ENCODE measurements at regions not wholly inside any gene's neighbourhood (a gene's known extent, or its start where the extent isn't known, plus 50 kb on each side); places are given as distances from the start of the nearest gene placed in this dataset.
"Not testable (repeated sequence)": the region's sequence is repeated elsewhere in the genome, so short reads cannot be mapped to it uniquely, and the experiment has no call there.

DNA sequence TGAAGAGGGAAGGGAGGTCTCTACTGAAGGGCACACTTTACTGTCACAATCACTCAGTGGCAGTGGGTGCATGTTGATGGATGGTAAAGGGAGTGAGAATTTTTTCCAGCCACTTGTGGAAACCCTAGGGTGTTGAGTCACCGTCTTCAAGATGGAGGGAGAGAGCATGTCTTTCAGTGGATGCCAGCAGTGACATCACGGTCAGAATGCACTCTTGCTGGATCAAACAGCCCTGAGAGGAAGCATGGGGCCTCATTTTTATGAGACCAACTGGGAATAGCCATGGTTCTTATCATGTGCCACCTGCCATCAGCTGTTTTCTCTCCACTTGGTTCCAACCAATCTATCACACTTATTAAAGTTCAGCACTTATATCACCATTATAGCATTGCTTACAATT is 182.5 kb downstream of the KCNRG start:
- no peak for DNase-seq

DNA sequence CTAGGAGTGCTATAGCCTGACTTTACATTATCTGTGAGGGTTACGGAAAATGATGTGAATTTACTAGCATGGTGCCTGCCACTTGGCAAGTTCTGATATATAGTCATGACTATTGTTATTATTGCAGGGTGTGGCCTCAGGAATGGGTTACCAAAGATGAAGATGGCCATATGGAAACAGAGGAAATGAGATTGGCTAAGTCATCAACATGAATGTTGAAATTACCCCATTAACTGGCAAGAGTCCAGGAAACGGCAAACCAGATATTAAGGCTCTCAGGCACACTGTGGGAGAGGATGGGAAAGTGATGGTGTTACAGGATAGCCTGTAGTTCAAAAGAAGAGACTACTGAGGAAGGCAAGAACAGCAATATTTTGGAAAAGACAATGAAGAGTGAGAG is 183.3 kb downstream of the KCNRG start:
- DNase-seq = no peak

DNA sequence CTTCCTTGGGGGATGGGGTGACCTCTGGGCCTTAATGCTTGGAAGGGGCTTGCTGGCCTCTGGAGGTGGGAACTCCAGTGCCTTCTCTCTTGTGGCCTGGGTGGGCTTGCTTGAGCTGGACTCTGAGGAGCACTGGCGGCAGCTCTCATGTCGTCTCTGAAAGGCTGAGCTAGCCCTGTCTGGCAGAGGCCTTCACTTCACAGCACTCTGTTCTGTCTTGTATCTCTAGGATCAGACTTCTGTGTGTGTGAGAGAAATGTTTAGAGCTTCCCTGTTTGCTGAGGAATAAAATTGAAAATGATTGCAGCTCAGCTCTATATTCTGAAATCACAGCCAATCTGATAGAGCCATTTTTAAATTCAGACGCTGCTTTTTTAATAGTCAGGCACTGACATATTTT is 185.3 kb downstream of the KCNRG start:
- no peak for DNase-seq

DNA sequence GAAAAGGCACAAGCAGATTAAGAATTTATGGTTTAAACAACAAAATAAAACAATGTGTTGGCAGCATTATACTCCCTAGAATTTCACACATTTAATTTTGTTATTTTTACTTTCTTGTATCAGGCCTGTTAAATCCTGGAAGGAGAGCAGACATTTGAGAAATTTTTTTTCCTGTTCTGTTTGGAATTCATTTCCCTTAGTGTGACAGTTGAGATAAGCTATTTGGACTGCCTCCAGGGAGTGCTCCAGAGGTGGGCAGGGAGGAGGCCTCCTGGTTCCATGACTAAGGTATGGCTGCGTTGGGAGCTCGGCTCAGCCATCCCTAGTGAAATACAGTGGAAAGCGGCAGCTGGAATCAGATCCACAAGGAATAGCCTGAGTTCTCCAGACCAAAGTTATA is 185.7 kb downstream of the KCNRG start:
- DNase-seq = no peak

DNA sequence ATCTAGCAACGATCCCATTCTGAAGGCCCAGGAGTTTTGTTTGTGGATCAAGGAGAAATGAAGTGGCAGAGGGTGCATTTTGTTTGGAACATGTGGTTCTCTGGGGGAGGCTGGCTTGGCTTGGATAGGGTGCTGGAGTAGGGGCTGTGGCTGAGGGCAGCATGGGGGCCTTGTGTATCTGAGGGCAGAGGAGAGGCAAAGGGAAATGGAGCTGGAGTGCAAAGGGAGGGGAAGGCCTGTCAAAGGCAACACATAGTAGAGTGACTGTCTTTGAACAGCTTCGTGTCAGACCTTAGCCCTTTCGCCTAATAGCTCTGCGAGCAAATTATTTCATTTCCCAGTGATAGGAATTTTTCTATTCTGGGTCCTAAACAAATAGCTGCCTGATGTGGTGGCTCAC is 187.2 kb downstream of the KCNRG start:
- DNase-seq = no peak

DNA sequence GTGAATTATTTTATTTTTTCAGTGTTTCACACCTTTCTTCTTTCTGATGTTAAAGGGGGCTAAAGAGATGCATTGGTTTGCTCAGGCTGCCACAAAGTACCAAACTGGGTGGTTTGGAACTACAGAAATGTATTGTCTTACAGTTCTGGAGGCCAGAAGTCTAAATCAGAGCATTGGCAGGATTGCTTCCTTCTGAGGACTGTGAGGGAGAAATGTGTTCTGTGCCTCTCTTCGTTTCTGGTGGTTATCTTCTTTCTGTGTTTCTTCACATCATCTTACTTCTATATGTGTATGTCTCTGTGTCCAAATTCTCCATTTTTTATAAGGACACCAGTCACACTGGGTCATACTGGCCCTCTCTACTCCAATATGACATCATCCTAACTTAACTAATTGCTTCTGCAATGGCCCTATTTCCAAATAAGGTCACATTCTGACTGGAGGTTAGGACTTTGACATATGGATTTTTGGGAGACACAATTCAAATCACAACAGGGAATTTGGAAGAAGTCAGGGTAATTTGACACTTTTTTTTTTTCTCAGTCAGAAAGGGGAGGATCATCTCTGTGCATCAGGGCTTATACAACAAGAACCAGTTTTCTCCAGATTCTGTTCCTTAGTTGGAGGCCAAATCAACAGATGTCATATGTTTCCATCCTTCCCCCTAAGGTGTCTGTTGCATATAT is 188.2 kb downstream of the KCNRG start:
- no peak for DNase-seq

DNA sequence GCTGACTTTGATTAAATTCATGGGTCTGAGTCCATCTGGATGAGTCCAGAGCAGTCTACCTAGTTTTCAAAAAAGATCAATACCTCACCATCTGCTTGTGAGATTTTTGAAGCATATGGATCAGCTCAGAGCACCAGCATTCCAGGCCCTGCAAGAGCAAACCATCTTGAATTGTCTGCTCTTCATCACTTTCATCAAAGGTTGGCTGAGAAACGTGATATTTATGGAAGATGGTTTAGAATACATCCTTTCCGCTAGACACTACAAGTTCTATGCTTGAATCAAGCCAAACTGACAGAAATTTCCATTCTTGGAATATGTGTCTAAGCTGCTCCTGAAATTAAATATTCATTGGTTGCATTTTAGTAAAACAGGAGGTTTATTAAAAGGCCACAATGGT is 190.3 kb downstream of the KCNRG start:
- DNase-seq = no peak

DNA sequence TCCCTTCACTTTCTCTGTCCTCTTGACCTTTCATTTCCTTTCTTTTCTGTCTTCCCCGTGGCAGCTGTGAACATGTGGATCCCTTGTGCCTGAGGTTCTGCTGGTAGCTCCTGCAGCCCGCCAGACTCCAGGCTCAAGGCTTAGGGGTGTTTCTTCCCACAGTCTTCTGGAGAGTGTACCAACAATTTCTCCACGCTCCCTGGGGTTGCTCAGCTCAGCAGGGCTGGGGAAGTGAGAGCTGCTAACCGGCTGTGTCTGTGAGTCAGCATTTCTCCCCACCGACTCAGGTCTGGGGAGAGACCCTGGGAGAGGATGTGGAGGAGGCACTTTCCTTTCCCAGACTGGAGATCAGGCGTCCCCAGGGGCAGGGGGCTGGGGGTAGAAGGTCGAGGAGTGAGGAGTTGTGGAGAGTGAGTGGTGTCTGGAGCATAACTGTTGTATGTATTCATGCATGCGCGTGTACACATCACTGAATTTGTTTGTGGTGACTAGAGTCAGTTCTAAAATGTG is 193.6 kb downstream of the KCNRG start:
- DNase-seq = no peak

DNA sequence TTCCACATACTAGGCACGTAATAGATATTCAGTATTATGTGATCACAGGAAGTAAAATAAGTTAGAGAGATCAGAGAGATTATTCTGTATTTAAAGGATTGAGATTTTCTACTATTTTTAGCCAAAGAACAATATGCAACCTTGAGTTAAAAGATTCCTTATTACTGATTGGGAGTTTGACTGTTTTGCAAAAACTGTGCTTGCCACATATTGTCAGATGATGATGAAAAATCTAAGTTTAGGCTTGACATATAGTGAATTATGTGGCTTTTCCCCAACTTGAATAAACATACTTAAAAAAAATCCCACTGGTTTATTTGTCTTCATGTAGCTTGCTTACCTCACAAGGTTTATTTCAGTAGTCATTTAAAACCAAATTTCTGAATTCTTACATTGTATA is 194.4 kb downstream of the KCNRG start:
- no peak for DNase-seq

DNA sequence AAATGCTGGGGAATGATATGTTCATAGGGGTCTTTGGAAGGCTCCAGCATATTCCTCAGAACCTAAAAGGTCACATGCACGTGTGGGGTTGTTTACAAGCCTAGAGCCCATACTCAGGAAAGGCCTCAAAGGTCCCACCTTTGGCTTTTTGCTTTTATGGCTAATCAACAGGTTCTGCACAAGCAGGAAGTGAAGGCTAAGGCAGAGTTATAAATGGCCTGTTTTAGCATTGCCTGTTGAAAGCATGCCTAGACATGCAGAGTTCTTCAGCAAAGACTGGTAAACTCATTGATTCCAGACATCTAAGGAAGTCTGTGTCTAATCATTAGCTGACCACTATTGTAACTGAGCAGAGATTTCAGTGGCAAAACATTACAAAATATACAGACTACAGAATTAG is 198.3 kb downstream of the KCNRG start:
- DNase-seq = no peak

DNA sequence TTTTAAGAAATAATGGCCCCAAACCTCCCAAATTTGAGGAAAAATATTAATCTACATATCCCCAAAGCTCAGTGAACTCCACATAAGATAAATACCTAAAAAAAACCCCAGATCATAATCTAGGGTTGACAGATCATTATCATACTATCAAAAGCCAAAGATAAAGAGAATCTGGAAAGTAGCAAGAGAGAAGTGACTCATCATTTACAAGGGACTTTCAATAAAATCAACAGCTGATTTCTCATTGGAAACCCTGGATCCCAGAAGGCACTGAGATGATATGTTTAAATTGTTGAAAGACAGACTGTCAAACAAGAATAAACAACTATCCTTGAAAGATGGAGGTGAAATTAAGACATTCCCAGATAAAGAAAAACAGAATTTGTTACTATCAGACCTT is 199.3 kb downstream of the KCNRG start:
- DNase-seq = no peak

DNA sequence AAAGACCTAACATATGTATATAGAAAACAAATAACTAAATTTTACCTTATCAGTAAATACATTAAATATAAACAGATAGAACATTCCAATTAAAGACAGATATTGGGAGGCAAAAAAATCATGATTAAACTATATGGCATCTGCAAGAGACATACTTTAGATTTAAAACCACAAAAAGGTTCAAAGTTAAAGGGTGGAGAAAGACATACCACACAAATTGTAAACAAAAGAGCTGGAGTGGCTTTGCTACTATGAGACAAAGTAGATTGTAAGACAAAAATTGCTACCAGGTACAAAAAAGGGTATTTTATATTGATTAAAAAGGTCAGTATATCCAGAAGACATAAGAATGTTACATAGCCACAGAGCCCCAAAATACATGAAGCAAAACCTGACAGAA is 200.2 kb downstream of the KCNRG start:
- no peak for DNase-seq

DNA sequence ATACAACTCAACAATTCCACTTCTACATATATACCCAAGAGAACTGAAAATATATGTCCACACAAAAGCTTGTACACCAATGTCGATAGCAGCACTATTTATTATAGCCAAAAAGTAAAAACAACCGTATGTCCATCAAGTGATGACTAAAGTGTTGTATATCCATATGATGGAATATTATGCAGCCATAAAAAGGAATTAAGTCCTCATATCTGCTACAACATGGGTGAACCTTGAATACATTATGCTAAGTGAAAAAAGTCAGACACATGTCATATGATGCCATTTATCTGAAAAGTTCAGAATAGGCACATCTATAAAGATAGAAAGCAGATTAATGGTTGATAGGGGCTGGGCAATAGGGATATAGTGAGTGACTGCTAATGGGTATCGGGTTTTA is 204.5 kb downstream of the KCNRG start:
- DNase-seq = no peak

DNA sequence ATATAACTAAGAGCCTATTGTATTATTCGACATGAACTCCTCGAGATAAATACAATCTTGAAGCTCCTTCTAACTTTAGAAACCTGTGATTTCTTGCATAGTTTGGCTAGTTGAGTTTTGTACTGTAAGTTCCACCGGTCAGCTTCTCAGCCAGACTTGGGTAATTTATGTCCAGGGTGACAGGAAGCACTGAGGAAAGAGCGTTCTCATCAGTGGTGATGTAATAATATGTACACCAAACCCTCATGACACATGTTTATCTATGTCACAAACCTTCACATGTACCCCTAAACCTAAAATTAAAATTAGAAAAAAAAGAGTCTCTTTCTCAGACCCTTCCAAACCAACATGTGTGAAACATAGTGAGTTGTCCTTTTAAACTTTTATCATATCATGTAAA is 205.7 kb downstream of the KCNRG start:
- DNase-seq = no peak

DNA sequence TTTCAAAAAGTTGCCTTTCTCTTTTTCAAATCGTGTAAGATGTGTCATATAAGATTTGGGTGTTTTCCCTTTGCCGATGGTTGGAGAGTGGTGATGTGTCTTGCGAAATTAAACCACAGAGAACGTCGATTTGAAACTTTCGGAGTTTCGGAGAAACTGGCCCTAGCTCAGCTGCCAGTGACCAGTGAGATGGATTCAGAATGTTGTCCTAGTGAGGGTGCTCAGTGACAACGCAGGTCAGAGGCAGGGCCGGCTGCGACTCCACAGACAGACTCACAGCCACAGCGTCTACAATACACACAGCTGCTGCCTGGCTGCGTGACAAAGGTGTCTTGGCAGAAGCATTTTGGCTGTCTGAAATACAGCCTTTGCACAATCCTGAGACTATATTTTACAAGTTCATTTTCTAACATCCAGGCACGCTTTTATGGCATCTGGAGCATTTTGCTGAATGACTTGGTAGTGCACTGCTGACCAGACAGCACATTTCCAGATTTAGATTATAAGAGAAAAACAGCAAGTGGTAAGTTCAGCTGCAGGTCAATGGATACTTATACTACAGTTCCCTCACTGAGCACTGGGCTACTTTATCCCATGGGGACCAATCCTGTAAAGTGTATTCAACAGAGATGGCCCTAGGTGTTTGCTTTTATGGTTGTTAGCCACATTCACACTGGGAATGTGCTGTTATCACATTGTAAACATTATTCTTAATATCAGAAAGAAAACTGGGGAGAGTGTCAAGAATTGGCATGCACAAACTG is 207.5 kb downstream of the KCNRG start:
- peak; percentile 93 for DNase-seq

DNA sequence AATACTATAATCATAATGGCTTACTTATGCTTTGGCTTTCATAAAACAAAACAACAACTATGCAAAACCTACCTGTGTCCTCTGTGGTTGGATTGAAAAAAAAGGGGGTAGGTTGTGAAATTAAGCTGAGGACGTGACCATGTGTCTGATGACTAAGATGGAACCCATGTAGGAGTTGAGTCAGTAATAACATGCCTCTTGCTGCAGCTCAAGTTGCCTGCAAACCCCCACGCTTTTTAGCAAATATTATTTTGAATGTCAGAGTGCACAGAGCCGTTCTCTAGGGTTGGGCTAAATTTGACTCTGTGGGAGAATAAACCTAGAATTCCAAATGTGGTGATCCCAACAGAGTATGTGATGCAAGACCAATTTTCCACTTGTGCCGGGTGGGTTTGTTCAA is 209.3 kb downstream of the KCNRG start:
- DNase-seq = no peak

DNA sequence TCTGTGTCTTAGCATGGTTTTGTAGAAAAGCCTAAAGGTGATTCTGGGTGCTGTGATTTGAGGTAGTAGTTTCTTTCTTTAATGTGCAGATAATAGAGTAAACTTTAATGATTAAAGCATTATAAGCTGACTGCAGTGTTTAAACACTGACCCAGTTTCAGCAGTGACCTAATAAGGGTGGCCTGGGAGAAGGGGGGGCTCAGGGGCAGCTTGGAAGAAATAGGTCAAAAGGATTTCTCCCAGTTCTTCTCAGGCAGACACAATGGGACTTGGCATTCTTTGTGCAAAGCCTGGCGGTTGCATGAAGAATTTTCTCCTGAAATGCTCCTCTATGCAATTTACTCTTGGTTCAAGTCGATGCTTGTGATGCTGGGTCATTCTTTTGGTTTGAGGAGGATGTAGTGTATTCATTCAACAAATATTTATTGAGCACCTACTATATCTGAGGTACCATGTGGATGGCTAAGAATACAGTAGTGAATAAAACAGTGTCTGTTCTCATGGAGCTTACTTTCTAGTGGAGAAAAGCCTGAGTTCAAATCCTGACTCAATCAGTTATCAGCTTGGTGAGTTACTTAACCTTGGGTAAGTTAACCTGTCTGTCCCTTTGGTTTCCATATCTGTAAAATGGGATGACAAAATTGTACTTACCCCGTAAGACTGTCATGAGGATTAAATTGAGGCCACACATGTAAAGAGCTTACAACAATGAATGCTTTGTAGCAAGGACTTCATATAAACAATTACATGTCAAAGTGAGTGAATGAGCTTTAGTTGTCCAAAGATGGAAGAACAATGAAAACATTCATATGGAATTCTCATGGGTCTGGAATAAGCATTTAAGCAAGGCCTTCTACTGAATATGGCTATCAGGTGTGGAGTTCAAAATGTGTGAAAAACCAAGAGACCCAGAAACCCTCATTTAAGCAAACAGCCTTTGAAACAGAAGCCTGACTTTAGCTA is 210.2 kb downstream of the KCNRG start:
- DNase-seq = no peak

DNA sequence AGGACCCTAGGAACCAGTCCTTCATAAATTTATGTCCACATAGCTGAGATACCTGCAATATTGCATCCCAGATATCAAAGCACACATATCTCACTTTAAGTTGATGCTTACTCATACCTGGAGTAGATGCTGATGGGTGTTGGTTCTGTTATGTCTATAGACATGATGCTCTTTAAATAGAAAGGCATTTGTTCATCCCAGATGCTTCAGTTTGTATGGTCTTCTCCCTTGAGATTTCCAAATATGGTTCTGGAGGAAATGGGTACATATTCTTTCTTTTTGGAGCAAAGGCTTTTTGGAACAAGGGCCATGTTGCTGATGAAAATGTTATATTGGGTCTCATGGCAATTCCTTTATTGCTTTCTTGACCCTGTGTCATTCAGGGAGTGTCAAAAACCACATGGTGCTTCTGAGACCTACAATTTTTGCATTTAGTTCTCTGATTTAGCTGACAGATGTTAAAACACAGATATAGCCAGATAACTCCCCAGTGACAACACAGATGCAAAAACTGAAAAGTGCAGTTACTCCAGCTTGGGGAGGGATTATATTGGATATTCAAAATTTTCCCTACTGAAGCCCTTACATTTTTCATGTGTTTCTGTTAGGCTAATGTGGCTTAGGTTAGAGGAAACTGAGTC is 211.4 kb downstream of the KCNRG start:
- DNase-seq = no peak

DNA sequence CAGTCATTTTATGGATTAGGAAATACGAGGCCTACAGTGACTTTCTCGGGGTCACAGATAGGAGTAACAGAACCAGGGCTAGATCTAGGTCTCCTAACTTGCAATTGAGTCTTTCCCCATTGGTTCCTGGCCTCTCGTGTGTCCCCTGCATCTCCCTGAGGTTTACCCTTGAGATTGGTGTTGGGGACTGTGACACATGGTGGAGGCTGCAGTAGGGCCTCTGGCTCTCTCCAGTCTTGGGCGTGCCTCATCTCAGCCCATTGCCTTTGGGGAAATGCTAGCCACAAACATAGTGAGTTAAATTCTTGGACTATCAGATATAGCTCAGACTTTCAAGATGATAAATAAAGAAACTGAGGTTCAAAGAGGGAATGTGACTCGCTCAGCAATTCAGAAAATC is 212.1 kb downstream of the KCNRG start:
- DNase-seq = no peak

DNA sequence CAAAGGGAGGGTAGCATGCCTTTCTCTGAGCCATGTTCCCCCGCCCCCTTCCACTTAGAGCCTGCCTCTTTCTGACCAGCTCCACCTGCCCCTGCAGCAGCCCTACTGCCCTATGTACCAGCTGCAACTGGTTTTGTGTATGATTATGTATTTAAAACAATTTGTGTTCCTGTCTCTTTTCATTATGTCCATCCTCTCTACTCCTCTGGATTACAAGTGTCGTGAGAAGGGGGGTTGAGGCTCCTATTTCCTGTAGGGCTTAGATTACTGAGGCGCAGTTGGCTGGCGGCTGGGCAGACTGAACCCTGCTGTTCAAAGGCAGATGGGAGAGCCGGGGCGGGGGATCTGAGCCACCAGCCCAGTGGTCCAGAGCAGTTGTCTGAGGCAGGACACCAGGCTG is 213.3 kb downstream of the KCNRG start:
- DNase-seq = no peak

DNA sequence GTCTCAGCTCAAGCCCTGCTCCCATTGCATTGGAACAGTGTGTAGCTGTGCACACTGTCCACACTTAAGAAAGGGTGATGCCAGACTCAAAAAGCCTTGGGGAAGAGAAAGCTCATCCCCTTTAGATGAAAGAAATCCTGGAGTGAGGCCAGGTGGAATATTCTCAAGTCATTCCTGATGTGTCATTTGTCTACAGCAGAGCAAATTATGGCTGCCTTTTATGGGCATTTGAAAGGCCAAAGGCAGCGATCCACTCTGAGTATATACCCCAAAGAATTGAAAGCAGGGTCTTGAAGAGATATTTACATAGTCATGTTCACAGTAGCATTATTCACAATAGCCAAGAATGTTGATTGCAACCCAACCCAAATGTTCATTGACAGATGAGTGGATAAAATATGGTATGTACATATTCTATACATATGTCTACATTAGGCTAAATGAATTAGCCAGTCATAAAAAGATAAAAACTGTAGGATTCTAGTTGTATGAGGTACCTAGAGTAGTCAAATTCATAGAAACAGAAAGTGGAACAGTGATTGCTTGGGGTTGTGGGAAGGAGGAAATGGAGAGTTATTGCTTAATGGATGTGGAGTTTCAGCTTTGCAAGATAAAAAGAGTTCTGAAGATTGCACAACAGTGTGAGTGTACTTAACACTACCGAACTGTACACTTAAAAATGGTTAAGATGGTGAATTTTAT is 214.9 kb downstream of the KCNRG start:
- no peak for DNase-seq

DNA sequence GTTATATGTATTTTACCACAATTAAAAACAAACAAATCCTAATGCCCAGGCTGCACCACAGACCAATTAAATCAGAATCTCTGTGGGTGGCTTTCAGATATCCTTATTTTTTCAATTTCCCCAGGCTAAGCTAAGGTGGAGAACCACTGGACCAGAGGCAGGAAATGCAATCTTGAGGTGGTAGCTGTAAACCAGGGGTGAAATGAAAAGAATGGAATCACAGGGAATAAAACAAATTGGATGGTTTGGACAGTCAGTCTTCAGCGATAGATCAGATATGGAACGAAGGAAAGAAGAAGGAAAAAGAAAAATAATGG is 215.4 kb downstream of the KCNRG start:
- DNase-seq = no peak

DNA sequence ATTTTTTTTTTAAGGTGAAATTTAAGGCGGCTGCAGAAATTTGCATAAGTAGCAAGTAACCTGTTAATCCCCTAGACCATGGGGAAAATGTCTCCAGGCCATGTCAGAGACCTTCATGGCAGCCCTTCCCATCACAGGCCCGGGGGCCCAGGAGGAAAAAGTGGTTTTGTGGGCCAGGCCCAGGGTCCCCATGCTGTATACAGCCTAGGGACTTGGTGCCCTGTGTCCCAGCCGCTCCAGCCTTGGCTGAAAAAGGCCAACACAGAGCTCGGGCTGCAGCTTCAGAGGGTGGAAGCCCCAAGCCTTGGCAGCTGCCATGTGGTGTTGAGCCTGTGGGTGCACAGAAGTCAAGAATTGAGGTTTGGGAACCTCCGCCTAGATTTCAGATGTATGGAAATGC is 218.3 kb downstream of the KCNRG start:
- not testable (repeated sequence) for DNase-seq
